ENCODE measurements at regions not wholly inside any gene's neighbourhood (a gene's known extent, or its start where the extent isn't known, plus 50 kb on each side); places are given as distances from the start of the nearest gene placed in this dataset.

DNA sequence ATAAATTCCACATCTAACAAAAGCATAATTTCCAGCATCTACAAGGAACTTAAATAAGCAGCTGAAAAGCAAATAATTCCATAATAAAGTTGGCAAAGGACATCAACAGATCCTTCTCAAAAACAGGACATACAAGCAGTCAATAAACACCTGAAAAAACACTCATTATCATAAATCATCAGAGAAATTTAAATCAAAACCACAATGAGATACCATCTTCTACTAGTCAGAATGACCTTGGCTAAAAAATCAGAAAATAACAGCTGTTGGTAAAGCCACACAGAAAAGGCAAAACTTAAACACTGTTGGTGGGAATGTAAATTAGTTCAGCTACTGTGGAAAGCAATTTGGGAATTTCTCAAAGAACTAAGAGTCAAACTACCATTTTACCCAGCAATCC lies 1371.1 kb upstream of the ACO1 start:
- intact Hi-C loops (cut with DNase I): no loop called here
- Histone ChIP-seq H3K27me3 (no peaks in the 10 kb centered on the region), H3K4me3 (no peak overlapping the region), H3K36me3 (no peaks in the 10 kb centered on the region), H3K27ac (no peak overlapping the region), H3K4me1 (ENCODE audit: insufficient read depth) (no peaks in the 10 kb centered on the region), H3K9me3 (no peaks in the 10 kb centered on the region)
- DNase-seq: no peak
- TF ChIP-seq, protein P1, sequence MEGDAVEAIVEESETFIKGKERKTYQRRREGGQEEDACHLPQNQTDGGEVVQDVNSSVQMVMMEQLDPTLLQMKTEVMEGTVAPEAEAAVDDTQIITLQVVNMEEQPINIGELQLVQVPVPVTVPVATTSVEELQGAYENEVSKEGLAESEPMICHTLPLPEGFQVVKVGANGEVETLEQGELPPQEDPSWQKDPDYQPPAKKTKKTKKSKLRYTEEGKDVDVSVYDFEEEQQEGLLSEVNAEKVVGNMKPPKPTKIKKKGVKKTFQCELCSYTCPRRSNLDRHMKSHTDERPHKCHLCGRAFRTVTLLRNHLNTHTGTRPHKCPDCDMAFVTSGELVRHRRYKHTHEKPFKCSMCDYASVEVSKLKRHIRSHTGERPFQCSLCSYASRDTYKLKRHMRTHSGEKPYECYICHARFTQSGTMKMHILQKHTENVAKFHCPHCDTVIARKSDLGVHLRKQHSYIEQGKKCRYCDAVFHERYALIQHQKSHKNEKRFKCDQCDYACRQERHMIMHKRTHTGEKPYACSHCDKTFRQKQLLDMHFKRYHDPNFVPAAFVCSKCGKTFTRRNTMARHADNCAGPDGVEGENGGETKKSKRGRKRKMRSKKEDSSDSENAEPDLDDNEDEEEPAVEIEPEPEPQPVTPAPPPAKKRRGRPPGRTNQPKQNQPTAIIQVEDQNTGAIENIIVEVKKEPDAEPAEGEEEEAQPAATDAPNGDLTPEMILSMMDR (IDR thresholded peaks at IDR 0.05): no peak
- TF ChIP-seq POLR2A (IDR thresholded peaks at IDR 0.05): no peak
- no peak for TF ChIP-seq EP300 (IDR thresholded peaks at IDR 0.05)

DNA sequence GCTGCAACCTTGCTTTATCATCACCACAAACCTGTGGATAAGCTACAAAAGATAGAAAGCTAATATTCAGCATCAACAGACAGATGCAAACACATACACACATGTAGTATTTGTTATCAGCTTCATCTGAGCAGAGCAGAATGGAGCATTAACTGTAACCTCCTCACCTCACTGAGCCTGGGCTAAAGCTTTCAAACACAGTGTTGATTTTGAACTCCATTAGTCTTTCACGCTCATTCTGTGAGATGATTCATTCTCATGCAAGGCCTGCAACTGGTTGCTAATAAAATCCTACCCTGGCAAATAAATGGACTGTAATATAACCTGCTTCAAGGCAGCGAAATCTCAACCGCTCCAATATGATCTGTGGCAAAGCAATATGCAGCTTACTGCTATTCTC lies 1360.6 kb upstream of the ACO1 start:
- H3K9me3 ChIP-seq: no peaks in the 10 kb centered on the region
- 90 to 97% (median 95%) methylated on average over 3 of the region's 3 CpGs for WGBS, 3 donors
- H3K36me3 ChIP-seq: no peaks in the 10 kb centered on the region
- TF ChIP-seq, protein P1 (IDR thresholded peaks at IDR 0.05): no peak
- TF ChIP-seq EP300 (IDR thresholded peaks at IDR 0.05) (no peak), POLR2A (IDR thresholded peaks at IDR 0.05) (no peak)
- H3K4me1 ChIP-seq (ENCODE audit: insufficient read depth): no peaks in the 10 kb centered on the region
- intact Hi-C loops (cut with DNase I): no loop called here
- DNase-seq: no peak
- no peaks in the 10 kb centered on the region for H3K27me3 ChIP-seq
- H3K27ac ChIP-seq: no peak overlapping the region
- no peak overlapping the region for H3K4me3 ChIP-seq

DNA sequence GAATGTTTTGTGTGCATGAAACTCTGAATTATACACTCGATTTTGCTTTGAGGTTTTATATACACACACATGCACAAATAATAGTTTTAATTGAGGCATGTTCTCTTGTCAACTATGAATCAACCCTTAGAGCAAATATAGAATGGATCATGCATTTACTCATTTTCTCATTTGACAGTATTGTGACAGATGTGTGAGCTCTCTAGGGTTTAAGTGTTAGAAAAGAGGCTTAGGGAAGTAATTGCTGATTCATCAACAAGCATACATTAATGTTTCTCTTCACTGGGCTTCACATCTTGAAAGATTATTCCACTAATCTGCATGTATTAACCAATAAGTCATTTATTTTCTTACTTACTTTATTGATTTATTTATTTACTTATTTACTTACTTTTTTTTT lies 1356.8 kb upstream of the ACO1 start:
- 49 to 75% (median 66%) methylated on average over 1 of the region's 1 CpG for WGBS, 3 donors
- no peak overlapping the region for H3K27ac ChIP-seq

DNA sequence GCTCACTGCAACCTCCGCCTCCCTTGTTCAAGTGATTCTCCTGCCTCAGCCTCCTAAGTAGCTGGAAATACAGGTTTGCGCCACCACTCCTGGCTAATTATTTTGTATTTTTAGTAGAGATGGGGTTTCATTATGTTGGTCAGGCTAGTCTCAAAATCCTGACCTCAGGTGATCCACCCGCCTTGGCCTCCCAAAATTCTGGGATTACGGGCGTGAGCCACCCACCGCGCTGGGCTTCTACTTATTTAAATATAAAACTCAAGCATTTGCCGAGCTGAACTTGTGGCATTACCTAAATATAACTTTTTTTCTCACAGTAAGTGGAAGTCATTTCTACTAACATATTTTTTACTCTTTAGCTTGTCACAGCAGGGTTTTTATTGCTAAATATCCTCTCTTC lies 1356.3 kb upstream of the ACO1 start:
- Histone ChIP-seq H3K4me1 (ENCODE audit: insufficient read depth) (no peaks in the 10 kb centered on the region), H3K9me3 (no peaks in the 10 kb centered on the region), H3K27me3 (no peaks in the 10 kb centered on the region), H3K36me3 (no peaks in the 10 kb centered on the region), H3K4me3 (no peak overlapping the region), H3K27ac (no peak overlapping the region)
- DNase-seq: no peak
- no peak for TF ChIP-seq EP300 (IDR thresholded peaks at IDR 0.05)
- WGBS, 3 donors: 96 to 98% (median 97%) methylated on average over 8 of the region's 8 CpGs
- intact Hi-C loops (cut with DNase I): no loop called here

More for the DNA sequence above, 1356.8 kb upstream of the ACO1 start:
- Histone ChIP-seq H3K4me3 (no peak overlapping the region), H3K4me1 (ENCODE audit: insufficient read depth) (no peaks in the 10 kb centered on the region), H3K27me3 (no peaks in the 10 kb centered on the region), H3K9me3 (no peaks in the 10 kb centered on the region), H3K36me3 (no peaks in the 10 kb centered on the region)
- DNase-seq: no peak
- intact Hi-C loops (cut with DNase I): no loop called here
- TF ChIP-seq, protein P1 (IDR thresholded peaks at IDR 0.05): no peak
- no peak for TF ChIP-seq POLR2A (IDR thresholded peaks at IDR 0.05)
- TF ChIP-seq EP300 (IDR thresholded peaks at IDR 0.05): no peak

DNA sequence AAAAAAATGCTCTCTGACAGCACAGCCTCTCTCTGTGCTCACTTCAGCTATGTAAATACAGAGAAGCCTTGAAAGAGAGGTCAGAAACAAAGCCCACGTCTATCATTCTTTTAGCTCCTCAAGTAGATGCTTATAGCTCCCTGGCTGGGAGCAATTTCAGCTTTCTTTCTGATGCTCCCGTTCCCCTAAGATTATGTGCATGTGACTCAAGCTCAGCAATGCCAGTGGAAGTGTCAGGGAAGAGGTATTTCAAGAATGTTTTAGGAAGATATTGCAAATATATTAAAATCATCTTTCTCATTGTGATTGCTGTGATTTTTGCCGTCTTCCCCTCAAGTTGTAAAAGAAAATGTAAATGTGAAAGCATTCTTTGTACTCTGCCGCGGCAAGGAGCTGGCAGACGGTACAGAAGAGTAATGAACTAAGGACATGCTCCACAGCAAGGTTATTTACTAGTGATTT lies 1353.7 kb upstream of the ACO1 start:
- Histone ChIP-seq H3K4me1 (ENCODE audit: insufficient read depth) (peaks cover 2% of the 10 kb centered on the region), H3K36me3 (no peaks in the 10 kb centered on the region), H3K27me3 (no peaks in the 10 kb centered on the region), H3K4me3 (no peak overlapping the region), H3K9me3 (no peaks in the 10 kb centered on the region), H3K27ac (no peak overlapping the region)
- intact Hi-C loops (cut with DNase I): no loop called here
- WGBS, 3 donors: 3 to 8% (median 4%) methylated on average over 6 of the region's 6 CpGs
- no peak for TF ChIP-seq POLR2A (IDR thresholded peaks at IDR 0.05)
- no peak for TF ChIP-seq EP300 (IDR thresholded peaks at IDR 0.05)
- TF ChIP-seq, protein P1 (IDR thresholded peaks at IDR 0.05): no peak
- DNase-seq: no peak

Measured in ovary (tissue), 7 donors.